ENCODE measurements at regions not wholly inside any gene's neighbourhood (a gene's known extent, or its start where the extent isn't known, plus 50 kb on each side); places are given as distances from the start of the nearest gene placed in this dataset.
"Not testable (repeated sequence)": the region's sequence is repeated elsewhere in the genome, so short reads cannot be mapped to it uniquely, and the experiment has no call there.

DNA sequence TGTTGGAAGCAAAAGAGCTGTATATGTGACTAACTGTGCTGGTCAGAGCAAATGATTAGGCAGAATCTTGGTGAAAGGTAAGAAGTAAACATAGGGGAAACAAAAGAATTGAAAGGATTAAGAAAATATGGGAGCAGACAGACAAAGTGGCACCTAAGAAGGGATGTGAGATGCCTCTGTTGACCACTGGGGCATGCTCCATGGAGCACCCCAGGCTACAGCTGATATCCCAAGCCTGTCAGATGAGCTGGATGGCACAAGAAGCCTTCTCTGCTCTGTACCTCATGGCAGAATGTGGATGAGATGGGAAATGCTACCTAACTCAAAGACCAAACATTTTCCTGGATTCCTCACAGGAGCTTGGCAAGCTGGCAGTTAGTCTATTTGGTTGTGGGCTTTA lies 89.3 kb upstream of the SLIT3 start:
- H3K9me3 Mint-ChIP-seq, result peaks cover 0 to 2% (median 0%) of the 10 kb centered on the region in 7 donors
- Histone ChIP-seq H3K27me3 (ENCODE audit: control insufficient read depth, insufficient read depth, low read length) (peaks cover 2% of the 10 kb centered on the region), H3K4me3 (ENCODE audit: low read depth, low read length) (no peak overlapping the region), H3K36me3 (ENCODE audit: control insufficient read depth, insufficient read depth, low read length) (no peaks in the 10 kb centered on the region), H3K27ac (ENCODE audit: insufficient read depth, low read length, poor library complexity, severe bottlenecking) (no peak overlapping the region), H3K4me1 (ENCODE audit: control insufficient read depth, insufficient read depth, low read length, poor library complexity, severe bottlenecking) (no peaks in the 10 kb centered on the region), H3K9me3 (ENCODE audit: control insufficient read depth in 2 of 2, low read length in 2 of 2) (no peaks in the 10 kb centered on the region)
- no peaks in the 10 kb centered on the region for H3K4me1 Mint-ChIP-seq
- DNase-seq (no peak), ATAC-seq (ENCODE audit: low read depth in 2 of 2) (no peak)
- no peak overlapping the region for H3K27ac Mint-ChIP-seq
- H3K27me3 Mint-ChIP-seq, result no peaks in the 10 kb centered on the region
- H3K4me3 Mint-ChIP-seq, result no peak overlapping the region
- no peaks in the 10 kb centered on the region for H3K36me3 Mint-ChIP-seq

DNA sequence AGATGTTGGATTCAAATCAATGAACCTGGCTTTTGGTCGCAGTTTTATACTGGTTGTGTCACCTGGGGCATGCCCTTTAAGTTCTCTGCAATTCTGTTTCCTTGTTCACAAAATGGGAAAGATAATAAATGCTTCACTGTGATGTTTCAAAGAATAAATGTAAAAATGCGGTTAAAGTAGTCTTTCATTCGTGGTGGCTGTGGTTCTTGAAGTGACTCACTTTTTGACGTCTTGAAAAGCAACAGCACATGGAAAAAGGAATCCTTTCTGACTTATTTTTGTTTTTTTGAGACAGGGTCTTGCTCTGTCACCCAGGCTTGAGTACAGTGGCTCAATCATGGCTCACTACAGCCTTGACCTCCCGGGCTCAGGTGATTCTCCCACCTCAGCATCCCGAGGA lies 88.4 kb upstream of the SLIT3 start:
- Histone ChIP-seq H3K9me3 (ENCODE audit: control insufficient read depth in 2 of 2, low read length in 2 of 2) (no peaks in the 10 kb centered on the region), H3K4me3 (ENCODE audit: low read depth, low read length) (no peak overlapping the region), H3K27me3 (ENCODE audit: control insufficient read depth, insufficient read depth, low read length) (peaks cover 2% of the 10 kb centered on the region), H3K27ac (ENCODE audit: insufficient read depth, low read length, poor library complexity, severe bottlenecking) (no peak overlapping the region), H3K36me3 (ENCODE audit: control insufficient read depth, insufficient read depth, low read length) (no peaks in the 10 kb centered on the region), H3K4me1 (ENCODE audit: control insufficient read depth, insufficient read depth, low read length, poor library complexity, severe bottlenecking) (no peaks in the 10 kb centered on the region)
- Mint-ChIP-seq H3K9me3 (peaks cover 0 to 1% (median 0%) of the 10 kb centered on the region in 7 donors), H3K4me3 (no peak overlapping the region), H3K27ac (no peak overlapping the region), H3K4me1 (no peaks in the 10 kb centered on the region), H3K27me3 (no peaks in the 10 kb centered on the region), H3K36me3 (no peaks in the 10 kb centered on the region)
- DNase-seq (no peak), ATAC-seq (ENCODE audit: low read depth in 2 of 2) (no peak)

DNA sequence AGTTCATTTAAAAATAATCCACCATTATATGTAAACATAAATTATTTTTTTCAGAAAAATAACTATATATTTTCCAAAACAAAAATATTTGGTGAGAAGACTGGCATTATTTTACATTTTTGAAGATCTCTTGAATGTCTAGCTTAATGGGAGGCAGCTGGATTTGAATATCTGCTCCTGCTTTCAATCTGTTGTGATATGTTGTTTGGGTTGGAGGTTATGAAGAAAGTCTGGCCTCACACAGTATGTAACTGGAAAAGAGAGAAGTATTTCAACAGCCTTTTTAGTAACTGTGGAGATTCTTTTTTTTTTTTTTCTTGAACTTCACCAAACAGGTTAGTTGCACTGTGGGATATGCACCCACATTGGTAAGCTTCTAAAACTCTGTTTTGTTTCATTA lies 84.7 kb upstream of the SLIT3 start:
- no peaks in the 10 kb centered on the region for H3K36me3 ChIP-seq (ENCODE audit: control insufficient read depth, insufficient read depth, low read length)
- Mint-ChIP-seq H3K4me1 (no peaks in the 10 kb centered on the region), H3K27ac (no peak overlapping the region), H3K9me3 (peaks cover 0 to 8% (median 2%) of the 10 kb centered on the region in 7 donors), H3K36me3 (no peaks in the 10 kb centered on the region), H3K4me3 (no peak overlapping the region), H3K27me3 (no peaks in the 10 kb centered on the region)
- H3K27ac ChIP-seq (ENCODE audit: insufficient read depth, low read length, poor library complexity, severe bottlenecking), result no peak overlapping the region
- H3K9me3 ChIP-seq (ENCODE audit: control insufficient read depth in 2 of 2, low read length in 2 of 2), result no peaks in the 10 kb centered on the region
- ATAC-seq (ENCODE audit: low read depth in 2 of 2) (no peak), DNase-seq (no peak)
- no peak overlapping the region for H3K4me3 ChIP-seq (ENCODE audit: low read depth, low read length)
- no peaks in the 10 kb centered on the region for H3K27me3 ChIP-seq (ENCODE audit: control insufficient read depth, insufficient read depth, low read length)
- H3K4me1 ChIP-seq (ENCODE audit: control insufficient read depth, insufficient read depth, low read length, poor library complexity, severe bottlenecking), result no peaks in the 10 kb centered on the region

DNA sequence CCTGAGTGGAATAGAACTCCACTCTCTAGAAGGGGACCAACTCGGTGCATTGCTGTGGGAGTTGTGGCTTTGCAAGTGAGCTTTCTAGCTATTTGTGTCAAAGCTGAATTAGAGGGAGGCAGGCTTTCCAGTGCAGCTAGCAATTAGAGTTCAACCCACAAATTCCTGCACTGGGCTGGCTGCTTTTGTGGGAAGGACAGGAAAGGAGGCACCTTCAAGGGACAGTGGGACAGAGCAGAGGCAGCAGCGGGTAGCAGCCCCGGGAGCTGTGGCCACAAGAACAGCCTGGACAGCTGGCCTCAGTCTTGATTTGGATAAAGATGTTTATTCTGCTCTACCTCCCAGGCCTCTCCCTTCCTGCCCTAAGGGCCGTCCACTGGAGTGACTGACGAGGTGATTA lies 83.7 kb upstream of the SLIT3 start:
- H3K4me3 Mint-ChIP-seq, result no peak overlapping the region
- H3K27ac ChIP-seq (ENCODE audit: insufficient read depth, low read length, poor library complexity, severe bottlenecking), result no peak overlapping the region
- H3K4me3 ChIP-seq (ENCODE audit: low read depth, low read length), result no peak overlapping the region
- no peaks in the 10 kb centered on the region for H3K9me3 ChIP-seq (ENCODE audit: control insufficient read depth in 2 of 2, low read length in 2 of 2)
- peaks cover 0 to 12% (median 3%) of the 10 kb centered on the region in 7 donors for H3K9me3 Mint-ChIP-seq
- H3K36me3 ChIP-seq (ENCODE audit: control insufficient read depth, insufficient read depth, low read length), result no peaks in the 10 kb centered on the region
- ATAC-seq (ENCODE audit: low read depth in 2 of 2), result no peak
- no peak for DNase-seq
- H3K4me1 Mint-ChIP-seq, result no peaks in the 10 kb centered on the region
- H3K27me3 Mint-ChIP-seq, result no peaks in the 10 kb centered on the region
- H3K27ac Mint-ChIP-seq, result no peak overlapping the region
- H3K4me1 ChIP-seq (ENCODE audit: control insufficient read depth, insufficient read depth, low read length, poor library complexity, severe bottlenecking), result no peaks in the 10 kb centered on the region
- H3K27me3 ChIP-seq (ENCODE audit: control insufficient read depth, insufficient read depth, low read length), result no peaks in the 10 kb centered on the region
- H3K36me3 Mint-ChIP-seq, result no peaks in the 10 kb centered on the region

DNA sequence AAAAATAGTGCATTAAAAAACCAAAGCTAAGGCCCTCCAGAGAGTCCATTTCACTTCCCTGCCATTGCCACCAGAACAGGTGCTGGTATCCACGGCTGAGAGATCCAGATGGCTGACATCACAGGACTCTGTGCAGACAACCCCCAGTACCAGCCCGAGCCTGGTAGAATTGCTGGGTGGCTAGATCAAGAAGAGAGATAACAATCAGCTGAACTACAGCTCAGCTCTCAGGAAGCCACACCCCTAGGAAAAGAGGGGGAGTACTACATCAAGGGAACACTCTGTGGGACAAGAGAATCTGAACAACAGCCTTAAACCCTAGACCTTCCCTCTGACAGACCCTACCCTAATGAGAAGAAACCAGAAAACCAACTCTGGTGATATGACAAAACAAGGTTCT lies 73.8 kb upstream of the SLIT3 start:
- DNase-seq (no peak), ATAC-seq (ENCODE audit: low read depth in 2 of 2) (no peak)
- H3K27ac ChIP-seq (ENCODE audit: insufficient read depth, low read length, poor library complexity, severe bottlenecking), result no peak overlapping the region
- no peak overlapping the region for H3K4me3 Mint-ChIP-seq
- peaks cover 4% of the 10 kb centered on the region for H3K27me3 Mint-ChIP-seq
- H3K36me3 Mint-ChIP-seq, result no peaks in the 10 kb centered on the region
- no peak overlapping the region for H3K27ac Mint-ChIP-seq
- peaks cover 0 to 14% (median 1%) of the 10 kb centered on the region in 7 donors for H3K9me3 Mint-ChIP-seq
- no peaks in the 10 kb centered on the region for H3K4me1 ChIP-seq (ENCODE audit: control insufficient read depth, insufficient read depth, low read length, poor library complexity, severe bottlenecking)
- H3K36me3 ChIP-seq (ENCODE audit: control insufficient read depth, insufficient read depth, low read length), result no peaks in the 10 kb centered on the region
- H3K27me3 ChIP-seq (ENCODE audit: control insufficient read depth, insufficient read depth, low read length), result no peaks in the 10 kb centered on the region
- no peaks in the 10 kb centered on the region for H3K9me3 ChIP-seq (ENCODE audit: control insufficient read depth in 2 of 2, low read length in 2 of 2)
- H3K4me1 Mint-ChIP-seq, result no peaks in the 10 kb centered on the region
- no peak overlapping the region for H3K4me3 ChIP-seq (ENCODE audit: low read depth, low read length)

DNA sequence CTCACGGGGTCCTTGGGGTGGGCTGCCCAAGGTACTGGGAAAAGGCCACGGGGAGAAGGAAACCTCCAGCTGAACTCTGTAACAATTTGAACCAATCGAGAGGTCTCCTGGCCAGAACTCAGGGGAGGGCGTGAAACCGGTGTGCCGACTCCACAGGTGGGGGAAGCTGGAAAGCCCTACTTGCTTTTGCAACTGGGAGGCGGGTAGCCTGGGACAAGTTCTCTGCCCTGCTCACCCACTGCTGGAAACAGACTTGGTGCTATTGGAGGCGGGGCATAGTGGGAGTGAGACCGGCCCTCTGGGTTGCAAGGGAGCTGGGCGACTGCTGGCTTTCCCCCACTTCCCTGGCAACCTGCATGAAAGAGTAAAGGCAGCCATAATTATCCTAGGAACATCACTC lies 73.2 kb upstream of the SLIT3 start:
- Mint-ChIP-seq H3K4me1 (no peaks in the 10 kb centered on the region), H3K27me3 (peaks cover 4% of the 10 kb centered on the region), H3K27ac (no peak overlapping the region), H3K4me3 (no peak overlapping the region), H3K9me3 (peaks cover 0 to 14% (median 6%) of the 10 kb centered on the region in 7 donors), H3K36me3 (no peaks in the 10 kb centered on the region)
- no peak for DNase-seq
- H3K9me3 ChIP-seq (ENCODE audit: control insufficient read depth in 2 of 2, low read length in 2 of 2), result no peaks in the 10 kb centered on the region
- H3K4me3 ChIP-seq (ENCODE audit: low read depth, low read length), result no peak overlapping the region
- no peaks in the 10 kb centered on the region for H3K36me3 ChIP-seq (ENCODE audit: control insufficient read depth, insufficient read depth, low read length)
- no peak overlapping the region for H3K27ac ChIP-seq (ENCODE audit: insufficient read depth, low read length, poor library complexity, severe bottlenecking)
- H3K27me3 ChIP-seq (ENCODE audit: control insufficient read depth, insufficient read depth, low read length), result no peaks in the 10 kb centered on the region
- H3K4me1 ChIP-seq (ENCODE audit: control insufficient read depth, insufficient read depth, low read length, poor library complexity, severe bottlenecking), result no peaks in the 10 kb centered on the region
- ATAC-seq (ENCODE audit: low read depth in 2 of 2), result no peak

DNA sequence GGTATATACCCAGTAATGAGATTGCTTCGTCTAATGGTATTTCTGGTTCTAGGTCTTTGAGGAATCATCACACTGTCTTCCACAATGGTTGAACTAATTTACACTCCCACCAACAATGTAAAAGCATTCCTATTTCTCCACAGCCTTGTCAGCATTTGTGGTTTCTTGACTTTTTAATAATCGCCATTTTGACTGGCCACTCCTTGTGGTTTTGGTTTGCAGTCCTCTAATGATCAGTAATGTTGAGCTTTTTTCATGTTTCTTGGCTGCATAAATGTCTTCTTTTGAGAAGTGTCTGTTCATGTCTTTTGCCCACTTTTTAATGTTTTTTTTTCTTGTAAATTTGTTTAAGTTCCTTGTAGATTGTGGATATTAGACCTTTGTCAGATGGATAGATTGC lies 70.9 kb upstream of the SLIT3 start:
- H3K27ac ChIP-seq (ENCODE audit: insufficient read depth, low read length, poor library complexity, severe bottlenecking); DNase-seq; H3K36me3 Mint-ChIP-seq; H3K4me1 ChIP-seq (ENCODE audit: control insufficient read depth, insufficient read depth, low read length, poor library complexity, severe bottlenecking); H3K27ac Mint-ChIP-seq; H3K27me3 ChIP-seq (ENCODE audit: control insufficient read depth, insufficient read depth, low read length); H3K4me3 ChIP-seq (ENCODE audit: low read depth, low read length); H3K9me3 ChIP-seq (ENCODE audit: control insufficient read depth in 2 of 2, low read length in 2 of 2); H3K4me3 Mint-ChIP-seq; ATAC-seq (ENCODE audit: low read depth in 2 of 2); H3K4me1 Mint-ChIP-seq; H3K27me3 Mint-ChIP-seq; H3K36me3 ChIP-seq (ENCODE audit: control insufficient read depth, insufficient read depth, low read length): not testable (repeated sequence)
- peaks cover 0 to 10% (median 7%) of the 10 kb centered on the region in 7 donors for H3K9me3 Mint-ChIP-seq

DNA sequence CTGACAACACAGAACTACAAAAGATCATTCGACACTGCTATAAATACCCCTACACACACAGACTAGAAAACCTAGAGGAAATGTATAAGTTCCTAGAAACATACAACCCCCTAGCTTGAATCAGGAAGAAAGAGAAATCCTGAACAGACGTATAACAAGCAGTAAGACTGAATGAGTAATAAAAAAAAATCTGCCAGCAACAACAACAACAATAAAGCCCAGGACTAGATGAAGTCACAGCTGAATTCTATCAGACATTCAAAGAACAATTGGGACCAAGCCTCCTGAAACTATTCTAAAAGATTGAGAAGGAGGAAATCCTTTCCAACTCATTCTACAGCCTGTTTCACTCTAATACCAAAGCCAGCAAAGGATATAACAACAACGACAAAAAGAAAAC lies 68.2 kb upstream of the SLIT3 start:
- peaks cover 0 to 10% (median 5%) of the 10 kb centered on the region in 7 donors for H3K9me3 Mint-ChIP-seq
- DNase-seq (no peak), ATAC-seq (ENCODE audit: low read depth in 2 of 2) (no peak)
- H3K4me3 ChIP-seq (ENCODE audit: low read depth, low read length), result no peak overlapping the region
- no peaks in the 10 kb centered on the region for H3K27me3 Mint-ChIP-seq
- no peak overlapping the region for H3K4me3 Mint-ChIP-seq
- H3K9me3 ChIP-seq (ENCODE audit: control insufficient read depth in 2 of 2, low read length in 2 of 2), result no peaks in the 10 kb centered on the region
- peaks cover 4% of the 10 kb centered on the region for H3K27me3 ChIP-seq (ENCODE audit: control insufficient read depth, insufficient read depth, low read length)
- no peak overlapping the region for H3K27ac Mint-ChIP-seq
- H3K27ac ChIP-seq (ENCODE audit: insufficient read depth, low read length, poor library complexity, severe bottlenecking), result no peak overlapping the region
- no peaks in the 10 kb centered on the region for H3K4me1 ChIP-seq (ENCODE audit: control insufficient read depth, insufficient read depth, low read length, poor library complexity, severe bottlenecking)
- no peaks in the 10 kb centered on the region for H3K36me3 Mint-ChIP-seq
- H3K36me3 ChIP-seq (ENCODE audit: control insufficient read depth, insufficient read depth, low read length), result no peaks in the 10 kb centered on the region
- H3K4me1 Mint-ChIP-seq, result no peaks in the 10 kb centered on the region
